ENCODE measurements at regions not wholly inside any gene's neighbourhood (a gene's known extent, or its start where the extent isn't known, plus 50 kb on each side); places are given as distances from the start of the nearest gene placed in this dataset.

- DNase-seq (ENCODE audit: low spot score in 2 of 2) = no peak
- 89 to 96% methylated on average over 11 of the region's 11 CpGs for WGBS, 2 donors
- TF ChIP-seq POLR2A (IDR thresholded peaks at IDR 0.05) = no peak
- TF ChIP-seq EP300 (IDR thresholded peaks at IDR 0.05) = no peak
- no peak for TF ChIP-seq CTCF (IDR thresholded peaks at IDR 0.05)
- no peaks in the 10 kb centered on the region for H3K27me3 ChIP-seq
- H3K4me3 ChIP-seq = no peak overlapping the region
- H3K27ac ChIP-seq = no peak overlapping the region
- no peaks in the 10 kb centered on the region for H3K36me3 ChIP-seq
- H3K9me3 ChIP-seq = no peaks in the 10 kb centered on the region
- H3K4me1 ChIP-seq = peaks cover 0 to 18% (median 5%) of the 10 kb centered on the region in 4 donors
Measured at GRCh38 chr10:78927257-78927995, 141.3 kb upstream of the ZMIZ1 start.

GRCh38 chr10:78928330-78928729 is 140.4 kb upstream of the ZMIZ1 start:
- Histone ChIP-seq H3K27ac (no peak overlapping the region), H3K36me3 (no peaks in the 10 kb centered on the region), H3K4me1 (peaks cover 0 to 27% (median 5%) of the 10 kb centered on the region in 4 donors), H3K9me3 (no peaks in the 10 kb centered on the region), H3K27me3 (no peaks in the 10 kb centered on the region), H3K4me3 (no peak overlapping the region)
- WGBS, 2 donors = 90 to 91% methylated on average over 3 of the region's 3 CpGs
- TF ChIP-seq POLR2A (IDR thresholded peaks at IDR 0.05) (no peak), CTCF (IDR thresholded peaks at IDR 0.05) (no peak)
- no peak for DNase-seq (ENCODE audit: low spot score in 2 of 2)

GRCh38 chr10:78929541-78929940 is 139.2 kb upstream of the ZMIZ1 start:
- Histone ChIP-seq H3K36me3 (no peaks in the 10 kb centered on the region), H3K27me3 (no peaks in the 10 kb centered on the region), H3K4me1 (peaks cover 0 to 27% (median 5%) of the 10 kb centered on the region in 4 donors), H3K9me3 (no peaks in the 10 kb centered on the region), H3K27ac (no peak overlapping the region), H3K4me3 (no peak overlapping the region)
- no peak for DNase-seq (ENCODE audit: low spot score in 2 of 2)
- 71 to 100% methylated on average over 1 of the region's 1 CpG for WGBS, 2 donors
- TF ChIP-seq CTCF (IDR thresholded peaks at IDR 0.05) (no peak), POLR2A (IDR thresholded peaks at IDR 0.05) (no peak), EP300 (IDR thresholded peaks at IDR 0.05) (no peak)

- TF ChIP-seq CTCF (IDR thresholded peaks at IDR 0.05) (no peak), EP300 (IDR thresholded peaks at IDR 0.05) (peak in 1 of 2 donors; percentile 74)
- no peaks in the 10 kb centered on the region for H3K36me3 ChIP-seq
- no peak overlapping the region for H3K4me3 ChIP-seq
- peak; percentile 75 to 81 for DNase-seq (ENCODE audit: low spot score in 2 of 2)
- 66 to 67% methylated on average over 21 of the region's 21 CpGs for WGBS, 2 donors
- no peaks in the 10 kb centered on the region for H3K9me3 ChIP-seq
- no peaks in the 10 kb centered on the region for H3K27me3 ChIP-seq
- H3K4me1 ChIP-seq = peaks cover 0 to 27% (median 5%) of the 10 kb centered on the region in 4 donors
- H3K27ac ChIP-seq = peak overlapping the region in 3 of 4 donors; percentile 6 to 73 (median 72)
Measured at GRCh38 chr10:78931321-78932053, 137.3 kb upstream of the ZMIZ1 start.

GRCh38 chr10:78932054-78932386 is 136.7 kb upstream of the ZMIZ1 start:
- Histone ChIP-seq H3K27me3 (no peaks in the 10 kb centered on the region), H3K4me1 (peaks cover 0 to 27% (median 5%) of the 10 kb centered on the region in 4 donors), H3K9me3 (no peaks in the 10 kb centered on the region), H3K36me3 (no peaks in the 10 kb centered on the region), H3K27ac (peak overlapping the region in 3 of 4 donors; percentile 30 to 75 (median 73)), H3K4me3 (no peak overlapping the region)
- 38 to 56% methylated on average over 2 of the region's 2 CpGs for WGBS, 2 donors
- TF ChIP-seq POLR2A (IDR thresholded peaks at IDR 0.05) = no peak
- peak in 1 of 2 donors; percentile 32 for TF ChIP-seq EP300 (IDR thresholded peaks at IDR 0.05)
- no peak for DNase-seq (ENCODE audit: low spot score in 2 of 2)

Measured in tibial nerve (tissue), 4 donors.